GM12878 (cell line): ENCODE measurements at regions not wholly inside any gene's neighbourhood (a gene's known extent, or its start where the extent isn't known, plus 50 kb on each side); places are given as distances from the start of the nearest gene placed in this dataset.

Experiments used
- ATAC-seq: fragments of 200-7000 bp; cut with Tn5 transposase; 3 replicates; pipeline ENCODE4 v1.9.1; 2020; ENCODE audit warnings: mild to moderate bottlenecking, moderate library complexity
- BruUV-seq: library from RNA; stranded (reverse); fragments of 400-500 nt; replicated peaks from 2 replicates; lab custom pipeline; 2021; lab: Mats Ljungman, UMichigan
- CTCF ChIA-PET: fragments of 300-600 bp; sonication (Branson Sonifier 250); formaldehyde crosslinking; extraction: SDS; loops from one replicate; lab custom pipeline; 2021; ENCODE audit warnings: inconsistent platforms; lab: Yijun Ruan, JAX
- POLR2A ChIA-PET: fragments of 350-600 bp; formaldehyde crosslinking; extraction: SDS; loops from one replicate; lab custom pipeline; 2021; ENCODE audit warnings: inconsistent platforms; lab: Charles Lee
- RAD21 ChIA-PET: fragments of 300-600 bp; sonication (Branson Sonifier 250); formaldehyde crosslinking; loops from one replicate; lab custom pipeline; 2023; ENCODE audit warnings: antibody characterized with exemption; ENCODE audit not compliant: unreplicated experiment; lab: Charles Lee
- SMC1A ChIA-PET: fragments of 300-600 bp; sonication (Branson Sonifier 250); formaldehyde crosslinking; loops from one replicate; lab custom pipeline; 2023; ENCODE audit not compliant: unreplicated experiment, uncharacterized antibody; lab: Charles Lee
- DNase-seq: peaks from one replicate; pipeline ENCODE4 v3.0.0-alpha.2; 2011; ENCODE audit warnings: low read depth, low spot score
- FAIRE-seq: peaks from 3 replicates; lab custom pipeline; 2011; peaks lifted over from hg19 to GRCh38; lab: Jason Lieb, UNC
- H2AFZ ChIP-seq: 2 replicates; pipeline ENCODE4 v1.6.0; 2011; ENCODE audit warnings: low read depth, low read length, control low read depth; ENCODE audit not compliant: control insufficient read depth
- H3K27ac ChIP-seq: 2 replicates; pipeline ENCODE4 v1.5.1; 2011; ENCODE audit warnings: control low read depth; ENCODE audit not compliant: control insufficient read depth, insufficient read depth
- H3K27me3 ChIP-seq, 2 experiments: replicated peaks in 1 of 2; 2 replicates each; pipeline versions ENCODE4 v1.6.0 to v1.6.1; 2011; ENCODE audit warnings: low read length in 1 of 2; ENCODE audit not compliant: control insufficient read depth in 2 of 2, insufficient read depth in 2 of 2
- H3K36me3 ChIP-seq, 2 experiments: 2 replicates each; pipeline ENCODE4 v1.5.1; 2011; ENCODE audit warnings: low read length in 1 of 2; ENCODE audit not compliant: control insufficient read depth in 2 of 2, insufficient read depth in 2 of 2
- H3K4me1 ChIP-seq: 2 replicates; pipeline ENCODE4 v1.6.1; 2011; ENCODE audit warnings: mild to moderate bottlenecking, low read length, moderate library complexity, mixed read lengths; ENCODE audit not compliant: control insufficient read depth, insufficient read depth
- H3K4me2 ChIP-seq: 2 replicates; pipeline ENCODE4 v1.6.0; 2011; ENCODE audit warnings: control low read depth; ENCODE audit not compliant: control insufficient read depth, insufficient read depth
- H3K4me3 ChIP-seq: fragments of 200-600 bp; sonication (generic); 2 replicates; pipeline ENCODE4 v1.5.1; 2016
- H3K79me2 ChIP-seq: 2 replicates; pipeline ENCODE4 v1.6.0; 2011; ENCODE audit warnings: low read length; ENCODE audit not compliant: control insufficient read depth, insufficient read depth
- H3K9ac ChIP-seq: 2 replicates; pipeline ENCODE4 v1.8.0; 2011; ENCODE audit warnings: low read length, control low read depth, mixed read lengths; ENCODE audit not compliant: control insufficient read depth, insufficient read depth
- H3K9me3 ChIP-seq: replicated peaks from 3 replicates; pipeline ENCODE4 v1.5.1; 2011; ENCODE audit warnings: mild to moderate bottlenecking, low read length; ENCODE audit not compliant: control insufficient read depth, insufficient read depth
- H4K20me1 ChIP-seq: 2 replicates; pipeline ENCODE4 v1.6.0; 2011; ENCODE audit not compliant: control insufficient read depth, insufficient read depth
- CEBPB ChIP-seq, 2 experiments: fragments of 150-350 bp in 1 of 2; IDR thresholded peaks; 2 replicates each; pipeline ENCODE4 v1.6.1; 2012 to 2014; ENCODE audit warnings: low read depth in 2 of 2, low read length in 2 of 2, borderline replicate concordance in 1 of 2, inconsistent platforms in 1 of 2
- CTCF ChIP-seq, 3 experiments: IDR thresholded peaks in 2 of 3; conservative IDR thresholded peaks in 1 of 3; 2 replicates each; pipeline ENCODE4 v1.5.1; 2011; ENCODE audit warnings: low read depth in 3 of 3, low read length in 3 of 3, mild to moderate bottlenecking in 3 of 3, control low read depth in 2 of 3, moderate library complexity in 2 of 3, inconsistent platforms in 1 of 3, mixed read lengths in 1 of 3; ENCODE audit not compliant: control insufficient read depth in 2 of 3, insufficient read depth in 1 of 3; ENCODE audit errors: extremely low read depth in 1 of 3
- CUX1 ChIP-seq: IDR thresholded peaks from 2 replicates; pipeline ENCODE4 v1.6.1; 2012; ENCODE audit warnings: improper control_type of control experiment, low read depth, low read length; ENCODE audit not compliant: insufficient replicate concordance
- ESRRA ChIP-seq: IDR thresholded peaks from 2 replicates; pipeline ENCODE4 v1.6.1; 2012; ENCODE audit warnings: mild to moderate bottlenecking, low read length, improper control_type of control experiment
- HDGF ChIP-seq: fragments of 450-650 bp; IDR thresholded peaks from 2 replicates; pipeline ENCODE4 v1.6.1; 2016; ENCODE audit warnings: antibody characterized with exemption
- KDM1A ChIP-seq: fragments of 200-600 bp; sonication (generic); IDR thresholded peaks from 2 replicates; pipeline ENCODE4 v1.6.1; 2016; ENCODE audit warnings: borderline replicate concordance
- MLLT1 ChIP-seq: fragments of 450-650 bp; IDR thresholded peaks from 2 replicates; pipeline ENCODE4 v1.6.1; 2016; ENCODE audit warnings: mild to moderate bottlenecking
- RAD21 ChIP-seq: IDR thresholded peaks from 2 replicates; pipeline ENCODE4 v1.6.1; 2011; ENCODE audit warnings: mild to moderate bottlenecking, low read depth, low read length, moderate library complexity; ENCODE audit not compliant: insufficient read depth
- RELA ChIP-seq: fragments of 450-650 bp; IDR thresholded peaks from 2 replicates; pipeline ENCODE4 v1.8.0; 2014; ENCODE audit warnings: borderline replicate concordance; ENCODE audit not compliant: partially characterized antibody
- RUNX3 ChIP-seq: IDR thresholded peaks from 2 replicates; pipeline ENCODE4 v1.6.1; 2012; ENCODE audit warnings: low read length, inconsistent platforms
- SMC3 ChIP-seq: IDR thresholded peaks from 2 replicates; pipeline ENCODE4 v1.6.1; 2011; ENCODE audit warnings: low read length, improper control_type of control experiment, borderline replicate concordance
- STAT3 ChIP-seq: IDR thresholded peaks from 2 replicates; pipeline ENCODE4 v1.6.1; 2011; ENCODE audit warnings: low read depth, low read length, improper control_type of control experiment
- TAF1 ChIP-seq: IDR thresholded peaks from 2 replicates; pipeline ENCODE4 v1.6.1; 2011; ENCODE audit warnings: mild to moderate bottlenecking, low read depth, low read length, borderline replicate concordance
- WGBS: methylation state at CpG from one replicate; pipeline ENCODE4 v1.1.6; 2016; ENCODE audit warnings: low lambda C conversion rate; ENCODE audit not compliant: insufficient replicate concordance, insufficient coverage; ENCODE audit errors: missing lambda C conversion rate; 5-methylcytosine and 5-hydroxymethylcytosine counted together
- in situ Hi-C: fragments of 300-500 bp; cut with MboI; formaldehyde crosslinking; loops from 9 replicates; pipeline ENCODE4 v1.14.3; 2018; ENCODE audit warnings: mixed read lengths
- intact Hi-C: fragments of 100-400 bp; cut with micrococcal nuclease; formaldehyde crosslinking; loops from one replicate; pipeline ENCODE4 v1.14.2; 2022; ENCODE audit not compliant: unreplicated experiment

GRCh38 chr2:30030361-30030760 is 109.0 kb upstream of the ALK start (continued):
- TF ChIP-seq CTCF (IDR thresholded peaks at IDR 0.05 in 2 of 3, conservative IDR thresholded peaks at IDR 0.05 in 1 of 3; ENCODE audit: control insufficient read depth in 2 of 3, extremely low read depth in 1 of 3, insufficient read depth in 1 of 3, low read depth in 3 of 3, low read length in 3 of 3) (no peak), RAD21 (no peak)

GRCh38 chr2:30031184-30031583 is 109.8 kb upstream of the ALK start:
- SMC1A ChIA-PET = no interaction called here
- BruUV-seq = no TSS peak
- Histone ChIP-seq H4K20me1 (no peaks in the 10 kb centered on the region), H3K27me3 (no peaks in the 10 kb centered on the region), H3K4me2 (no peak overlapping the region), H3K27ac (no peak overlapping the region), H3K9me3 (no peaks in the 10 kb centered on the region), H3K4me1 (no peaks in the 10 kb centered on the region), H3K9ac (no peak overlapping the region), H3K36me3 (no peaks in the 10 kb centered on the region), H3K4me3 (no peak overlapping the region), H3K79me2 (no peaks in the 10 kb centered on the region), H2AFZ (no peak overlapping the region)
- in situ Hi-C loops (no loop called here), intact Hi-C loops (no loop called here)
- no peak for FAIRE-seq
- DNase-seq = no peak
- no peak for ATAC-seq
- CTCF ChIA-PET = interaction anchor here (1.0 kb wide), 1 partner anchor 14 kb away, joined by 3 read pairs; no protein-coding TSS in a partner anchor
- POLR2A ChIA-PET = interaction anchor here (0.5 kb wide), 1 partner anchor 1685 kb away, joined by 3 read pairs; no protein-coding TSS in a partner anchor
- 15% methylated on average over 5 of the region's 5 CpGs for WGBS
- RAD21 ChIA-PET = no interaction called here
- TF ChIP-seq CEBPB (IDR thresholded peaks at IDR 0.05; ENCODE audit: borderline replicate concordance in 1 of 2, low read depth in 2 of 2, low read length in 2 of 2) = no peak
- no peak for TF ChIP-seq HDGF
- no peak for TF ChIP-seq STAT3
- TF ChIP-seq RUNX3 = no peak
- no peak for TF ChIP-seq RELA
- no peak for TF ChIP-seq ESRRA
- TF ChIP-seq CUX1 = no peak
- no peak for TF ChIP-seq KDM1A
- no peak for TF ChIP-seq MLLT1
- TF ChIP-seq SMC3 = no peak
- TF ChIP-seq TAF1 = no peak
